Panc1 (cell line): ENCODE measurements at regions not wholly inside any gene's neighbourhood (a gene's known extent, or its start where the extent isn't known, plus 50 kb on each side); places are given as distances from the start of the nearest gene placed in this dataset.

ENCODE experiments used
- POLR2AphosphoS5 ChIP-seq: IDR thresholded peaks from 2 replicates; pipeline ENCODE4 v1.6.1; 2012; ENCODE audit warnings: mild to moderate bottlenecking, low read depth, low read length, moderate library complexity
- TF ChIP-seq, protein P1 (sequence below), 2 experiments: IDR thresholded peaks; 2 replicates each; pipeline ENCODE4 v1.6.1; 2011 to 2012; ENCODE audit warnings: low read depth in 2 of 2, control low read depth in 1 of 2, low read length in 1 of 2, mild to moderate bottlenecking in 1 of 2, moderate library complexity in 1 of 2; ENCODE audit not compliant: insufficient read depth in 1 of 2
- TF ChIP-seq, protein P2 (sequence below): fragments of 450-650 bp; IDR thresholded peaks from 2 replicates; pipeline ENCODE4 v1.5.1; 2017; ENCODE audit warnings: mild to moderate bottlenecking

DNA sequence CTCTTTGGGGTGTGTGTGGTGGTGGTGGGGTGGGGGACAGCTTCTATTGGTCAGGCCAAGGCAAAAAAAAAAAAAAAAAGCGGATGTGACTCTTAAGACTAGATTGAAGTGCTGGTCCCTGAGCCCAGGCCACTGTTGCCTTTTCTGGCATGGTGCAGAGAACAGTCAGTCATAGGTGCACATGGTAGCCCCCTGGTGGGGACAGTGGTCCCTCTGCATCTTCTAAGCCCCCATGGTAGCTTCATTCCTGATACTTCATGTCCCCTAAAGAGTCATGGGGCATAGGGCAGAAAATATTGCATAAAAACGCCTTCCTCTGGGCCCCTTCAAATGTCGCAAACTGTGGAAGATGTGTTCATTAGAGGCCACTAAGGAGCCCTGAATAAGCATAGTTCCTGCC lies 371.8 kb downstream of the NPHP4 start:
- TF ChIP-seq, protein P1, sequence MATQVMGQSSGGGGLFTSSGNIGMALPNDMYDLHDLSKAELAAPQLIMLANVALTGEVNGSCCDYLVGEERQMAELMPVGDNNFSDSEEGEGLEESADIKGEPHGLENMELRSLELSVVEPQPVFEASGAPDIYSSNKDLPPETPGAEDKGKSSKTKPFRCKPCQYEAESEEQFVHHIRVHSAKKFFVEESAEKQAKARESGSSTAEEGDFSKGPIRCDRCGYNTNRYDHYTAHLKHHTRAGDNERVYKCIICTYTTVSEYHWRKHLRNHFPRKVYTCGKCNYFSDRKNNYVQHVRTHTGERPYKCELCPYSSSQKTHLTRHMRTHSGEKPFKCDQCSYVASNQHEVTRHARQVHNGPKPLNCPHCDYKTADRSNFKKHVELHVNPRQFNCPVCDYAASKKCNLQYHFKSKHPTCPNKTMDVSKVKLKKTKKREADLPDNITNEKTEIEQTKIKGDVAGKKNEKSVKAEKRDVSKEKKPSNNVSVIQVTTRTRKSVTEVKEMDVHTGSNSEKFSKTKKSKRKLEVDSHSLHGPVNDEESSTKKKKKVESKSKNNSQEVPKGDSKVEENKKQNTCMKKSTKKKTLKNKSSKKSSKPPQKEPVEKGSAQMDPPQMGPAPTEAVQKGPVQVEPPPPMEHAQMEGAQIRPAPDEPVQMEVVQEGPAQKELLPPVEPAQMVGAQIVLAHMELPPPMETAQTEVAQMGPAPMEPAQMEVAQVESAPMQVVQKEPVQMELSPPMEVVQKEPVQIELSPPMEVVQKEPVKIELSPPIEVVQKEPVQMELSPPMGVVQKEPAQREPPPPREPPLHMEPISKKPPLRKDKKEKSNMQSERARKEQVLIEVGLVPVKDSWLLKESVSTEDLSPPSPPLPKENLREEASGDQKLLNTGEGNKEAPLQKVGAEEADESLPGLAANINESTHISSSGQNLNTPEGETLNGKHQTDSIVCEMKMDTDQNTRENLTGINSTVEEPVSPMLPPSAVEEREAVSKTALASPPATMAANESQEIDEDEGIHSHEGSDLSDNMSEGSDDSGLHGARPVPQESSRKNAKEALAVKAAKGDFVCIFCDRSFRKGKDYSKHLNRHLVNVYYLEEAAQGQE (IDR thresholded peaks at IDR 0.05; ENCODE audit: insufficient read depth in 1 of 2, low read depth in 2 of 2, low read length in 1 of 2) = no peak
- TF ChIP-seq, protein P2, sequence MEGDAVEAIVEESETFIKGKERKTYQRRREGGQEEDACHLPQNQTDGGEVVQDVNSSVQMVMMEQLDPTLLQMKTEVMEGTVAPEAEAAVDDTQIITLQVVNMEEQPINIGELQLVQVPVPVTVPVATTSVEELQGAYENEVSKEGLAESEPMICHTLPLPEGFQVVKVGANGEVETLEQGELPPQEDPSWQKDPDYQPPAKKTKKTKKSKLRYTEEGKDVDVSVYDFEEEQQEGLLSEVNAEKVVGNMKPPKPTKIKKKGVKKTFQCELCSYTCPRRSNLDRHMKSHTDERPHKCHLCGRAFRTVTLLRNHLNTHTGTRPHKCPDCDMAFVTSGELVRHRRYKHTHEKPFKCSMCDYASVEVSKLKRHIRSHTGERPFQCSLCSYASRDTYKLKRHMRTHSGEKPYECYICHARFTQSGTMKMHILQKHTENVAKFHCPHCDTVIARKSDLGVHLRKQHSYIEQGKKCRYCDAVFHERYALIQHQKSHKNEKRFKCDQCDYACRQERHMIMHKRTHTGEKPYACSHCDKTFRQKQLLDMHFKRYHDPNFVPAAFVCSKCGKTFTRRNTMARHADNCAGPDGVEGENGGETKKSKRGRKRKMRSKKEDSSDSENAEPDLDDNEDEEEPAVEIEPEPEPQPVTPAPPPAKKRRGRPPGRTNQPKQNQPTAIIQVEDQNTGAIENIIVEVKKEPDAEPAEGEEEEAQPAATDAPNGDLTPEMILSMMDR = no peak
- TF ChIP-seq POLR2AphosphoS5 = no peak
